Left lung (tissue), 4 donors: ENCODE measurements at regions not wholly inside any gene's neighbourhood (a gene's known extent, or its start where the extent isn't known, plus 50 kb on each side); places are given as distances from the start of the nearest gene placed in this dataset.

Source experiments
- ATAC-seq: fragments of 200-7000 bp; cut with Tn5 transposase; one replicate; pipeline ENCODE4 v1.9.1; 2020; ENCODE audit warnings: moderate library complexity
- DNase-seq, 4 donors: peaks; one replicate each; pipeline ENCODE4 v3.0.0-alpha.2; 2013 to 2020
- H3K27ac ChIP-seq, 2 donors: fragments of 200-600 bp; sonication (generic) in 1 of 2; one replicate each; pipeline versions ENCODE4 v1.5.0 to v1.8.0; 2020 to 2021
- H3K27me3 ChIP-seq, 2 donors: fragments of 200-600 bp; sonication (generic) in 1 of 2; one replicate each; pipeline versions ENCODE4 v1.5.0 to v1.8.0; 2020 to 2021
- H3K36me3 ChIP-seq, 2 donors: fragments of 200-600 bp; sonication (generic) in 1 of 2; one replicate each; pipeline versions ENCODE4 v1.5.0 to v1.8.0; 2020 to 2021
- H3K4me1 ChIP-seq, 2 donors: fragments of 200-600 bp; one replicate each; pipeline ENCODE4 v1.8.0; 2021
- H3K4me3 ChIP-seq, 2 donors: fragments of 200-600 bp; sonication (generic) in 1 of 2; one replicate each; pipeline versions ENCODE4 v1.5.0 to v1.8.0; 2020 to 2021; ENCODE audit warnings: mild to moderate bottlenecking in 1 of 2
- H3K9me3 ChIP-seq, 2 donors: fragments of 200-600 bp; sonication (generic) in 1 of 2; one replicate each; pipeline versions ENCODE4 v1.5.0 to v1.8.0; 2020 to 2021
- CTCF ChIP-seq, 2 donors: fragments of 200-600 bp; sonication (generic) in 1 of 2; IDR thresholded peaks; one replicate each; pipeline versions ENCODE4 v1.5.0 to v1.8.0; 2021; ENCODE audit warnings: antibody characterized with exemption in 2 of 2
- intact Hi-C, 2 donors: fragments of 100-400 bp; cut with DNase I; formaldehyde crosslinking; loops; one replicate each; pipeline versions ENCODE4 v1.11.2 to v1.14.2; 2022
- donor health status: DM: no; HTN: yes; CAD: no.
- donor health status: DM: no; HTN: no; CAD: no.

- H3K27me3 ChIP-seq, result no peaks in the 10 kb centered on the region
- H3K4me1 ChIP-seq, result no peaks in the 10 kb centered on the region
- H3K36me3 ChIP-seq, result no peaks in the 10 kb centered on the region
- DNase-seq (no peak), ATAC-seq (no peak)
- H3K4me3 ChIP-seq, result no peak overlapping the region
- H3K27ac ChIP-seq, result no peak overlapping the region
- no peaks in the 10 kb centered on the region for H3K9me3 ChIP-seq
- intact Hi-C loops, result no loop called here
- TF ChIP-seq CTCF (IDR thresholded peaks at IDR 0.05), result no peak
Measured at GRCh38 chr4:4605849-4606248, 64.0 kb upstream of the STX18 start.

GRCh38 chr4:4603592-4603991 is 61.7 kb upstream of the STX18 start:
- Histone ChIP-seq H3K4me3 (no peak overlapping the region), H3K36me3 (no peaks in the 10 kb centered on the region), H3K4me1 (no peaks in the 10 kb centered on the region), H3K27me3 (no peaks in the 10 kb centered on the region), H3K27ac (no peak overlapping the region), H3K9me3 (no peaks in the 10 kb centered on the region)
- DNase-seq, result no peak
- ATAC-seq, result no peak
- intact Hi-C loops, result no loop called here
- no peak for TF ChIP-seq CTCF (IDR thresholded peaks at IDR 0.05)

- intact Hi-C loops, result no loop called here
- H3K27ac ChIP-seq, result no peak overlapping the region
- no peak for ATAC-seq
- no peaks in the 10 kb centered on the region for H3K9me3 ChIP-seq
- TF ChIP-seq CTCF (IDR thresholded peaks at IDR 0.05), result no peak
- H3K4me1 ChIP-seq, result no peaks in the 10 kb centered on the region
- no peaks in the 10 kb centered on the region for H3K27me3 ChIP-seq
- no peaks in the 10 kb centered on the region for H3K36me3 ChIP-seq
- H3K4me3 ChIP-seq, result no peak overlapping the region
- no peak for DNase-seq
Measured at GRCh38 chr4:4603067-4603466, 61.2 kb upstream of the STX18 start.

- TF ChIP-seq CTCF (IDR thresholded peaks at IDR 0.05), result no peak
- Histone ChIP-seq H3K9me3 (no peaks in the 10 kb centered on the region), H3K27ac (no peak overlapping the region), H3K4me1 (no peaks in the 10 kb centered on the region), H3K36me3 (no peaks in the 10 kb centered on the region), H3K27me3 (no peaks in the 10 kb centered on the region), H3K4me3 (no peak overlapping the region)
- intact Hi-C loops, result no loop called here
- DNase-seq, result no peak
- no peak for ATAC-seq
Measured at GRCh38 chr4:4602468-4602867, 60.6 kb upstream of the STX18 start.

GRCh38 chr4:4601803-4602369 is 60.0 kb upstream of the STX18 start:
- Histone ChIP-seq H3K27me3 (no peaks in the 10 kb centered on the region), H3K4me1 (no peaks in the 10 kb centered on the region), H3K4me3 (no peak overlapping the region), H3K9me3 (no peaks in the 10 kb centered on the region), H3K36me3 (no peaks in the 10 kb centered on the region), H3K27ac (no peak overlapping the region)
- no peak for TF ChIP-seq CTCF (IDR thresholded peaks at IDR 0.05)
- intact Hi-C loops, result no loop called here
- DNase-seq (no peak), ATAC-seq (no peak)
